Upper lobe of left lung (tissue), 6 donors: ENCODE measurements at regions not wholly inside any gene's neighbourhood (a gene's known extent, or its start where the extent isn't known, plus 50 kb on each side); places are given as distances from the start of the nearest gene placed in this dataset.

Source experiments
- ATAC-seq, 2 donors: fragments of 200-7000 bp; cut with Tn5 transposase; one replicate each; pipeline ENCODE4 v1.9.1; 2022; ENCODE audit warnings: mild to moderate bottlenecking in 2 of 2, moderate library complexity in 2 of 2; ENCODE audit not compliant: low FRiP score in 2 of 2
- DNase-seq, 2 donors: peaks; one replicate each; pipeline ENCODE4 v3.0.0-alpha.2; 2019 to 2020
- H3K27ac ChIP-seq, 4 donors: fragments of 200-600 bp; sonication (generic); one replicate each; pipeline ENCODE4 v1.5.1; 2016 to 2019
- H3K27me3 ChIP-seq, 4 donors: fragments of 200-600 bp; sonication (generic); one replicate each; pipeline ENCODE4 v1.5.1; 2017 to 2019
- H3K36me3 ChIP-seq, 4 donors: fragments of 200-600 bp; sonication (generic); one replicate each; pipeline ENCODE4 v1.5.1; 2016 to 2019
- H3K4me1 ChIP-seq, 4 donors: fragments of 200-600 bp; sonication (generic); one replicate each; pipeline ENCODE4 v1.5.1; 2018 to 2019
- H3K4me3 ChIP-seq, 4 donors: fragments of 200-600 bp; sonication (generic); one replicate each; pipeline ENCODE4 v1.5.1; 2017 to 2019; ENCODE audit warnings: mild to moderate bottlenecking in 2 of 4, moderate library complexity in 1 of 4
- H3K9me3 ChIP-seq, 4 donors: fragments of 200-600 bp; sonication (generic); one replicate each; pipeline ENCODE4 v1.5.1; 2018 to 2019
- EP300 ChIP-seq, 4 donors: sonication (generic); formaldehyde crosslinking; IDR thresholded peaks; one replicate each; pipeline ENCODE4 v1.5.1; 2017; ENCODE audit warnings: antibody characterized with exemption in 4 of 4, control low read depth in 2 of 4
- POLR2A ChIP-seq, 4 donors: fragments of 450-650 bp; IDR thresholded peaks; one replicate each; pipeline ENCODE4 v1.5.1; 2016 to 2017; ENCODE audit warnings: antibody characterized with exemption in 4 of 4, mild to moderate bottlenecking in 2 of 4
- POLR2AphosphoS5 ChIP-seq, 2 donors: sonication (generic); formaldehyde crosslinking; IDR thresholded peaks; one replicate each; pipeline ENCODE4 v1.5.1; 2017; ENCODE audit warnings: antibody characterized with exemption in 2 of 2
- WGBS, 2 donors: methylation state at CpG; one replicate each; pipeline ENCODE4 v1.1.5; 2017 to 2018; 5-methylcytosine and 5-hydroxymethylcytosine counted together
- TF ChIP-seq, protein P1 (sequence below), 6 experiments: fragments of 450-650 bp in 4 of 6; fragments of 200-600 bp in 2 of 6; sonication (generic) in 2 of 6; IDR thresholded peaks; one replicate each; pipeline ENCODE4 v1.5.1; 2016 to 2019; ENCODE audit warnings: antibody characterized with exemption in 6 of 6
- donor health status: DM: no; HTN: no; CAD: no; lungs with moderate emphysema.
- donor health status: DM: no; HTN: yes; CAD: no; lungs with severe emphysema.

DNA sequence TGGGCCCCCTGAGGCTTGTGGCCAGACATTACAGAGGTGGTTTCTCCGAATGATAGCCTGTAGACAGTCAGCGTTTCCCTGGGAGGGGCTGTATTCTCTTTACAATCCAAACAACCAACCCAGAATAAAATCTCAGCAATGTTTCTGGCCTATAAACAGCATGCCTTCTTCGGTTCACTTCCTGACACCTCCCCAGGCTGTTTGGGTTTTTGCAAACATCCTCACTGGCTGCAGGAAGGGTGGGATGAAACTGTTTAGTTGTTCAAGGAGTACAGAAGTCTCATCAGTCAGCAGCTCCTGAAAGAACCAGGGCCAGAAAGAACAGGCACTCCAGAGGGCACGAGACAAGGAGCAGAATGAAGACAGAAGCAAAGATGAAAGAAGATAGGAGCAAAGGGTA is 350.0 kb downstream of the QKI start:
- TF ChIP-seq, protein P1, sequence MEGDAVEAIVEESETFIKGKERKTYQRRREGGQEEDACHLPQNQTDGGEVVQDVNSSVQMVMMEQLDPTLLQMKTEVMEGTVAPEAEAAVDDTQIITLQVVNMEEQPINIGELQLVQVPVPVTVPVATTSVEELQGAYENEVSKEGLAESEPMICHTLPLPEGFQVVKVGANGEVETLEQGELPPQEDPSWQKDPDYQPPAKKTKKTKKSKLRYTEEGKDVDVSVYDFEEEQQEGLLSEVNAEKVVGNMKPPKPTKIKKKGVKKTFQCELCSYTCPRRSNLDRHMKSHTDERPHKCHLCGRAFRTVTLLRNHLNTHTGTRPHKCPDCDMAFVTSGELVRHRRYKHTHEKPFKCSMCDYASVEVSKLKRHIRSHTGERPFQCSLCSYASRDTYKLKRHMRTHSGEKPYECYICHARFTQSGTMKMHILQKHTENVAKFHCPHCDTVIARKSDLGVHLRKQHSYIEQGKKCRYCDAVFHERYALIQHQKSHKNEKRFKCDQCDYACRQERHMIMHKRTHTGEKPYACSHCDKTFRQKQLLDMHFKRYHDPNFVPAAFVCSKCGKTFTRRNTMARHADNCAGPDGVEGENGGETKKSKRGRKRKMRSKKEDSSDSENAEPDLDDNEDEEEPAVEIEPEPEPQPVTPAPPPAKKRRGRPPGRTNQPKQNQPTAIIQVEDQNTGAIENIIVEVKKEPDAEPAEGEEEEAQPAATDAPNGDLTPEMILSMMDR (IDR thresholded peaks at IDR 0.05), result no peak
- peak in 1 of 4 donors; percentile 51 for TF ChIP-seq EP300 (IDR thresholded peaks at IDR 0.05)
- TF ChIP-seq POLR2AphosphoS5 (IDR thresholded peaks at IDR 0.05), result peak; percentile 24 to 83
- no peak for TF ChIP-seq POLR2A (IDR thresholded peaks at IDR 0.05)
- Histone ChIP-seq H3K36me3 (no peaks in the 10 kb centered on the region), H3K4me3 (no peak overlapping the region), H3K27ac (peak overlapping the region; percentile 24 to 84 (median 58)), H3K4me1 (peaks cover 0 to 18% (median 2%) of the 10 kb centered on the region in 4 donors), H3K27me3 (no peaks in the 10 kb centered on the region), H3K9me3 (no peaks in the 10 kb centered on the region)
- ATAC-seq, result peak in 1 of 2 donors; percentile 88
- 50 to 52% methylated on average over 4 of the region's 4 CpGs for WGBS, 2 donors
- DNase-seq, result no peak

DNA sequence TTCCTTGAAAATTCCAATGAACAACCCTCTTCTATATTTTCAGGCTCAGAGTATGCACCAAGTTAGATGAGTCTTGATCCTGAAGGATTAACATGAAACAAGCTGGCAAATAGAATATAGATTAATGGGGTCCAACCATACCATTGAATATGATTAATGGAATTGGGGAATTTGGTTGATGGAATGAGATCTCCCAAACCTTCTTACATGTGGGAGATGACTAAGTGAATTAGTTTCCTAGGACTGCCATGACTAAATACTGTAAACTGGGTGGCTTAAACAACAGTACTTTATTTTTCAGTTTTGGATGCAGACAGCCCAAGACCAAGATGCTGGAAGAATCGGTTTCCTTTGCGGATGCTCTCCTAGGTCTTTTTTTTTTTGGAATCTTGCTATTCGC is 347.0 kb downstream of the QKI start:
- ATAC-seq (no peak), DNase-seq (no peak)
- Histone ChIP-seq H3K27ac (no peak overlapping the region), H3K9me3 (no peaks in the 10 kb centered on the region), H3K4me3 (no peak overlapping the region), H3K27me3 (no peaks in the 10 kb centered on the region), H3K4me1 (peaks cover 0 to 16% (median 4%) of the 10 kb centered on the region in 4 donors), H3K36me3 (no peaks in the 10 kb centered on the region)
- TF ChIP-seq EP300 (IDR thresholded peaks at IDR 0.05) (no peak), POLR2AphosphoS5 (IDR thresholded peaks at IDR 0.05) (no peak), POLR2A (IDR thresholded peaks at IDR 0.05) (no peak)
- TF ChIP-seq, protein P1 (IDR thresholded peaks at IDR 0.05), result no peak
- WGBS, 2 donors, result 84 to 85% methylated on average over 3 of the region's 3 CpGs

DNA sequence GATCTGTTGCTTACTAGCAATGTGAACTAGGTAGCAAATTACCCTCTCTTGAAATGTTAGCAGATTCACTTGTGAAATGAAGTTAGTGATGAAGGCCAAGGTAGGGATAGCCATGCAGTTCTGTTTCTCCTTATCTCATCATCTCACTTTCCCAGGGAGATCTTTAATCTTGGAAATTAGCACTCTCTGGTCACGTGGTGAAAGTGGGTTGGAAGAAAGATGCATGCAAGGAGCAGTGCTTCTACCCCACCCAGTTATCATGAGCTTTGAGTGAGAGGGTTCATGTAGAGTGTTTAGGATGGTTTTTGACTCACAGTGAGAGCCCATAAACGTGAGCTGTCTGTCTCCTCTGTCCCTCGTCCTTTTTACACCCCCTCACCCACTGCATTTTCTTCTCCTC is 346.3 kb downstream of the QKI start:
- Histone ChIP-seq H3K36me3 (no peaks in the 10 kb centered on the region), H3K27me3 (no peaks in the 10 kb centered on the region), H3K4me3 (no peak overlapping the region), H3K27ac (no peak overlapping the region), H3K9me3 (no peaks in the 10 kb centered on the region), H3K4me1 (peaks cover 0 to 15% (median 4%) of the 10 kb centered on the region in 4 donors)
- 68 to 75% methylated on average over 3 of the region's 3 CpGs for WGBS, 2 donors
- ATAC-seq, result no peak
- TF ChIP-seq, protein P1 (IDR thresholded peaks at IDR 0.05), result no peak
- TF ChIP-seq POLR2A (IDR thresholded peaks at IDR 0.05) (no peak), POLR2AphosphoS5 (IDR thresholded peaks at IDR 0.05) (no peak), EP300 (IDR thresholded peaks at IDR 0.05) (no peak)
- DNase-seq, result no peak

DNA sequence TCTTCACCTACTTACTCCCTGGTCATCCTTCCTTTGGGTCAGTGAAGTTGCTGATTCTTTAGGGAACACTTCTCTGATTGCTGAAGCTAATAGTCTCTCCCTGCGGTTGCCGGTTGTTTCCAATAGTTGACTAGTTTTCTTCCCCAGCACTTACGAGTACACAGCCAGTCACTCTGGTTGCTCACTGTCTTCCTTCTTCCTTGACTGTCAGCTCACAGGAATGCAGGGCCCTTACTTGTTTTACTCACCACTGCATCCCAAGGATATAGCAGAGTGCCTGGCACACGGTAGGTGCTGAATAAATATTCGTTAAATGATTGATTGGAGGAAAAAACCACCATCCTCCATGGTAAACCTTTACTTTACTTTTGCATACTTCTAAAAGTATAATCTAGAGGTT is 345.0 kb downstream of the QKI start:
- Histone ChIP-seq H3K4me1 (peaks cover 0 to 10% (median 3%) of the 10 kb centered on the region in 4 donors), H3K27ac (no peak overlapping the region), H3K4me3 (no peak overlapping the region), H3K9me3 (no peaks in the 10 kb centered on the region), H3K36me3 (no peaks in the 10 kb centered on the region), H3K27me3 (no peaks in the 10 kb centered on the region)
- 93 to 97% methylated on average over 5 of the region's 5 CpGs for WGBS, 2 donors
- DNase-seq, result no peak
- TF ChIP-seq POLR2A (IDR thresholded peaks at IDR 0.05) (no peak), EP300 (IDR thresholded peaks at IDR 0.05) (no peak), POLR2AphosphoS5 (IDR thresholded peaks at IDR 0.05) (no peak)
- TF ChIP-seq, protein P1 (IDR thresholded peaks at IDR 0.05), result no peak
- no peak for ATAC-seq

DNA sequence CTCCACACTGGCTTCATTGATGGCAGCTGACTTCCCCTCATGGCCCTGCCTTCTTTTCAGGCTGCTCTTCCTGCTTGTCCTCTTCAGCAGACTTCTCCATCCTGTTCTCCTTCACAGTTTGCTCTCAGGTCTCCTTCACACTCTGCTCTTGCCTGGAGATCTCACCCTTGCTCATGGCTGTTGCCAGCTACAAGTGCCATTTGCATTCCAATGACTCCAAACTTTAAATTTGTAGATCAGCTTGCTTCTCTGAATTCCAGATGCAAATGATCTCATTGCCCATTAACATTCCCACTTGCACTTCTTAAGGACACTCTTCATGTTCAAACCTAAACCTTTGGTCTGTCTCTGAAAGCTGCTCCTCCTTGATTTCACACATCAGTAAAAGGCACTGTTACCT is 343.0 kb downstream of the QKI start:
- Histone ChIP-seq H3K4me3 (no peak overlapping the region), H3K36me3 (no peaks in the 10 kb centered on the region), H3K9me3 (no peaks in the 10 kb centered on the region), H3K4me1 (peaks cover 0 to 10% (median 0%) of the 10 kb centered on the region in 4 donors), H3K27me3 (no peaks in the 10 kb centered on the region), H3K27ac (no peak overlapping the region)
- no peak for TF ChIP-seq POLR2A (IDR thresholded peaks at IDR 0.05)
- TF ChIP-seq POLR2AphosphoS5 (IDR thresholded peaks at IDR 0.05), result no peak
- TF ChIP-seq, protein P1 (IDR thresholded peaks at IDR 0.05), result no peak
- TF ChIP-seq EP300 (IDR thresholded peaks at IDR 0.05), result no peak
- DNase-seq, result no peak
- ATAC-seq, result no peak
